ENCODE measurements at regions not wholly inside any gene's neighbourhood (a gene's known extent, or its start where the extent isn't known, plus 50 kb on each side); places are given as distances from the start of the nearest gene placed in this dataset.

DNA sequence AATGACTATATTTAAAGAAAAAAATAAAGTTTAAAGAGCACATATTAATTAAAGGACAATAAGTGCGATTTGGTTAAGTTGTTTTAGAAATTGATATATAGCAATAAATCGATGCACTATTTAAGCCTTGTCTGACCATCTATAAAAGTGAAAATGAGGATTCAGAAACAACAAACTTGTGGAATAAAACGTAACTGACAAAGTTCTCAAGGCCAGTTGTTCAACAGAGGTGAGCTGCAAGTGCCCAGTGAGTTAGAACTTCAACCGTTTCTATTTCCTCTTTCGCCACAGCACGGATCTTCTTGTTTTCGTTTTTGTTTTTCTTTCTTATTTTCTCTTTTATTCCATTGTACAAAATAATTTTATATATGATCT, 724.9 kb upstream of the ARRDC4 start:
- TF ChIP-seq, protein P1, sequence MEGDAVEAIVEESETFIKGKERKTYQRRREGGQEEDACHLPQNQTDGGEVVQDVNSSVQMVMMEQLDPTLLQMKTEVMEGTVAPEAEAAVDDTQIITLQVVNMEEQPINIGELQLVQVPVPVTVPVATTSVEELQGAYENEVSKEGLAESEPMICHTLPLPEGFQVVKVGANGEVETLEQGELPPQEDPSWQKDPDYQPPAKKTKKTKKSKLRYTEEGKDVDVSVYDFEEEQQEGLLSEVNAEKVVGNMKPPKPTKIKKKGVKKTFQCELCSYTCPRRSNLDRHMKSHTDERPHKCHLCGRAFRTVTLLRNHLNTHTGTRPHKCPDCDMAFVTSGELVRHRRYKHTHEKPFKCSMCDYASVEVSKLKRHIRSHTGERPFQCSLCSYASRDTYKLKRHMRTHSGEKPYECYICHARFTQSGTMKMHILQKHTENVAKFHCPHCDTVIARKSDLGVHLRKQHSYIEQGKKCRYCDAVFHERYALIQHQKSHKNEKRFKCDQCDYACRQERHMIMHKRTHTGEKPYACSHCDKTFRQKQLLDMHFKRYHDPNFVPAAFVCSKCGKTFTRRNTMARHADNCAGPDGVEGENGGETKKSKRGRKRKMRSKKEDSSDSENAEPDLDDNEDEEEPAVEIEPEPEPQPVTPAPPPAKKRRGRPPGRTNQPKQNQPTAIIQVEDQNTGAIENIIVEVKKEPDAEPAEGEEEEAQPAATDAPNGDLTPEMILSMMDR (optimal IDR thresholded peaks at IDR 0.05 in 1 of 3, IDR thresholded peaks at IDR 0.05 in 1 of 3, conservative IDR thresholded peaks at IDR 0.05 in 1 of 3; ENCODE audit: extremely low read depth in 1 of 3, insufficient read depth in 2 of 3, low read length in 3 of 3), result no peak
- no peak for TF ChIP-seq EZH2 (IDR thresholded peaks at IDR 0.05; ENCODE audit: low read length)
- FAIRE-seq (no peak), DNase-seq (ENCODE audit: low read depth, low spot score) (no peak)
- H2AFZ ChIP-seq (ENCODE audit: control insufficient read depth, low read length), result no peak overlapping the region
- no peak overlapping the region for H3K4me2 ChIP-seq (ENCODE audit: control insufficient read depth, extremely low read depth, insufficient read depth, low read depth, low read length)
- no peaks in the 10 kb centered on the region for H3K27me3 ChIP-seq (ENCODE audit: control insufficient read depth, extremely low read depth, insufficient read depth, low read length)
- H3K79me2 ChIP-seq (ENCODE audit: control insufficient read depth, insufficient read depth, low read length), result no peaks in the 10 kb centered on the region
- H4K20me1 ChIP-seq (ENCODE audit: control insufficient read depth, extremely low read depth, insufficient read depth, low read length), result no peaks in the 10 kb centered on the region
- H3K4me3 ChIP-seq (ENCODE audit: control insufficient read depth in 2 of 3, extremely low read depth in 1 of 3, insufficient read depth in 2 of 3, low read depth in 1 of 3, low read length in 3 of 3), result no peak overlapping the region
- dilution Hi-C loops (cut with MboI; ENCODE audit: extremely low pct_ligation_motif_present, low sequenced_read_pairs), result no loop called here
- H3K36me3 ChIP-seq (ENCODE audit: control insufficient read depth in 2 of 2, extremely low read depth in 1 of 2, insufficient read depth in 2 of 2, low read length in 2 of 2), result no peaks in the 10 kb centered on the region
- no peaks in the 10 kb centered on the region for H3K9me3 ChIP-seq (ENCODE audit: control insufficient read depth, low read depth, low read length)
- H3K9me1 ChIP-seq (ENCODE audit: control insufficient read depth, extremely low read depth, insufficient read depth, low read length), result no peaks in the 10 kb centered on the region
- H3K4me1 ChIP-seq (ENCODE audit: control insufficient read depth, extremely low read depth, insufficient read depth, low read length), result no peaks in the 10 kb centered on the region
- H3K27ac ChIP-seq (ENCODE audit: control insufficient read depth, insufficient read depth, low read length), result no peak overlapping the region
- H3K9ac ChIP-seq (ENCODE audit: control insufficient read depth, extremely low read depth, insufficient read depth, low read length), result no peak overlapping the region

DNA sequence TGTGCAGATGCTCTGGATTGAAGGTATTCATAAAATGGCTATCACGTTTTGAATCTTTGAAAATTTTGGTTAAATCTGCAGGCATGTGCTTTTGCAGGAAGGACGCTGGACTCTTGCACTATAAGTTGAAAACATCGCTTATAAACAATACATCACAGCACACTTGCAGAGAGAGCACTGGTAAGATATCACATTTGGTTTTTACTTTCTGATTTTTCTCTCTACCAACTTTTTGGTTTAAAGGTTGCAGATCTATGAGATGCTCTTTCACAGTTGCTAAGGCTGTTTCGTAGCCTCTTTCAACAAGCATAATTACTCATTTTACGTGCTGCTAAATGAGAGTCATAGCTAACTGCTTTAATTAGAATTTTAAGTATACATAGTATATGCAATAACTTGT, 724.4 kb upstream of the ARRDC4 start:
- Histone ChIP-seq H3K9me1 (ENCODE audit: control insufficient read depth, extremely low read depth, insufficient read depth, low read length) (no peaks in the 10 kb centered on the region), H3K36me3 (ENCODE audit: control insufficient read depth in 2 of 2, extremely low read depth in 1 of 2, insufficient read depth in 2 of 2, low read length in 2 of 2) (no peaks in the 10 kb centered on the region), H2AFZ (ENCODE audit: control insufficient read depth, low read length) (no peak overlapping the region), H3K79me2 (ENCODE audit: control insufficient read depth, insufficient read depth, low read length) (no peaks in the 10 kb centered on the region), H4K20me1 (ENCODE audit: control insufficient read depth, extremely low read depth, insufficient read depth, low read length) (no peaks in the 10 kb centered on the region), H3K4me2 (ENCODE audit: control insufficient read depth, extremely low read depth, insufficient read depth, low read depth, low read length) (no peak overlapping the region), H3K4me1 (ENCODE audit: control insufficient read depth, extremely low read depth, insufficient read depth, low read length) (no peaks in the 10 kb centered on the region), H3K27ac (ENCODE audit: control insufficient read depth, insufficient read depth, low read length) (no peak overlapping the region), H3K27me3 (ENCODE audit: control insufficient read depth, extremely low read depth, insufficient read depth, low read length) (no peaks in the 10 kb centered on the region), H3K4me3 (ENCODE audit: control insufficient read depth in 2 of 3, extremely low read depth in 1 of 3, insufficient read depth in 2 of 3, low read depth in 1 of 3, low read length in 3 of 3) (no peak overlapping the region), H3K9me3 (ENCODE audit: control insufficient read depth, low read depth, low read length) (no peaks in the 10 kb centered on the region), H3K9ac (ENCODE audit: control insufficient read depth, extremely low read depth, insufficient read depth, low read length) (no peak overlapping the region)
- no peak for DNase-seq (ENCODE audit: low read depth, low spot score)
- FAIRE-seq, result no peak
- dilution Hi-C loops (cut with MboI; ENCODE audit: extremely low pct_ligation_motif_present, low sequenced_read_pairs), result no loop called here
- TF ChIP-seq EZH2 (IDR thresholded peaks at IDR 0.05; ENCODE audit: low read length), result no peak
- TF ChIP-seq, protein P1 (optimal IDR thresholded peaks at IDR 0.05 in 1 of 3, IDR thresholded peaks at IDR 0.05 in 1 of 3, conservative IDR thresholded peaks at IDR 0.05 in 1 of 3; ENCODE audit: extremely low read depth in 1 of 3, insufficient read depth in 2 of 3, low read length in 3 of 3), result no peak
